Tibial nerve (tissue), 3 donors: ENCODE measurements at regions not wholly inside any gene's neighbourhood (a gene's known extent, or its start where the extent isn't known, plus 50 kb on each side); places are given as distances from the start of the nearest gene placed in this dataset.

Source experiments
- CTCF ChIP-seq, 5 experiments: fragments of 200-600 bp in 3 of 5; fragments of 450-650 bp in 2 of 5; sonication (generic) in 3 of 5; IDR thresholded peaks; one replicate each; pipeline ENCODE4 v1.5.1; 2016 to 2019; ENCODE audit warnings: antibody characterized with exemption in 5 of 5, mild to moderate bottlenecking in 3 of 5, moderate library complexity in 2 of 5
- POLR2A ChIP-seq, 2 donors: fragments of 450-650 bp; IDR thresholded peaks; one replicate each; pipeline ENCODE4 v1.6.1; 2017; ENCODE audit warnings: antibody characterized with exemption in 2 of 2, mild to moderate bottlenecking in 2 of 2, moderate library complexity in 2 of 2

GRCh38 chr10:121268863-121269432 is 329.3 kb downstream of the FGFR2 start:
- TF ChIP-seq POLR2A (IDR thresholded peaks at IDR 0.05) (no peak), CTCF (IDR thresholded peaks at IDR 0.05) (no peak)
